T-helper 2 cell treated with Interferon-gamma antibody and Interleukin-4, amounts not matched to agents 100 ng/mL and 5 ng/mL, for 36 hours (primary cell): ENCODE measurements at regions not wholly inside any gene's neighbourhood (a gene's known extent, or its start where the extent isn't known, plus 50 kb on each side); places are given as distances from the start of the nearest gene placed in this dataset.
"Not testable (repeated sequence)": the region's sequence is repeated elsewhere in the genome, so short reads cannot be mapped to it uniquely, and the experiment has no call there.

Source experiments
- intact Hi-C: fragments of 100-400 bp; cut with micrococcal nuclease; formaldehyde crosslinking; loops from one replicate; pipeline ENCODE4 v1.15.1; 2023

DNA sequence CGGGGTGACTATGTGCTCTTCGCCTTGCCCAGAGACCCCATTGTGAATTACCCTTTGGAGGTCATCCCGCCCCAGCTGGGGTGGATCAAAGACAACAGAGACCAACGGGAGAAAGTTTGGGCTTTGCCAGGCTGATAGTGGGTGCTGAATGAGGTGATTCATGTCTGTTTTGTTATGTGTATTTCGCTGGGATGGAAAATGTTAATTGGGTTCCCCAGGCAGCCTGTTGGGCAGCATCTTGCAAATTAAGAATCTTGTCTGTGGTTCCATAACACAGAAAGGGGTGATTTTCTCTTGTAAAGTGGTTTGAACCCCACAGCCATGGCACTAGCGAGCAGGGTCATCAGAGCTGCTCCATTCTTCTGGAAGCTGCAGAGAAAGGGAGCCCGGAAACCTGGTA is 63.1 kb upstream of the UNC93A start:
- intact Hi-C loops: loop anchor here (10.0 kb wide), 1 partner anchor 47 kb away; no protein-coding TSS in a partner anchor

DNA sequence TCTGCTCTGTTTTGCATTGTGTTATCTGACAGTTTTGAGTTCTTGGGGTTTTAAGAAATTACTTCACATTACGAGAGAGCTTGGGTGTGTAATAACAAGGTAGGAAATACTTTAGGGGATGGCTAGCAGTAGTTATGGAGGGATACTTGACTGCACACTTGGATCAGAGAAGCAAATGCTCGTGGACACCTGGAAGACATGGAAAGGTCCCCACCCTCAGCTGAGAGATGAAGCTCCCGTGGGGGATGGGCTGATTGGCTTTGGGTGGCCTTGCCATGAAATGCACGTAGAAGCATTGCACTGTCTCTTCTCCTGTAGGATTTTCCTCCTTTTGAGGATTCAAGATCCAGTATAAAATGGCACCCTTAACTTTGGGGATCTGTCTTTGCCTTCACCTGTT is 61.5 kb upstream of the UNC93A start:
- intact Hi-C loops: loop anchor here (10.0 kb wide), 1 partner anchor 45 kb away; no protein-coding TSS in a partner anchor

DNA sequence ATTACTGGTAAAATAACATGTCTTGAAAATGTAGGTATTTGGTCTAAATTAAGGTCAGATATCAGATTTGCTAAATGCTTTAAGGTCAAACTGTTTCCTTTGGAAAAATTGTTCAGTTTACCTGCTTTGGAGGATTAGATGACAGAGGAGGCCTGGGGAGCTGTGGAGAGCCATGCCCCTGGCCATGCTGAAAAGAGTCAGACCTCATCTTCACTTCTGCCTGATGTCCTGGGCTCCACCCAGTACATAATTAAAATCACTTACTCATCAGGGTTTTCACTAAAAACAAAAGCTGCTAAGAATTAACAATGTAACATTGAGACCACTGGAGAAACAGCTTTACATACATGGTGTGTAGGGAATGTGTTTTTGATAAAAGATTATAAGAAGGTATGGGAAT is 60.8 kb upstream of the UNC93A start:
- intact Hi-C loops: no loop called here

DNA sequence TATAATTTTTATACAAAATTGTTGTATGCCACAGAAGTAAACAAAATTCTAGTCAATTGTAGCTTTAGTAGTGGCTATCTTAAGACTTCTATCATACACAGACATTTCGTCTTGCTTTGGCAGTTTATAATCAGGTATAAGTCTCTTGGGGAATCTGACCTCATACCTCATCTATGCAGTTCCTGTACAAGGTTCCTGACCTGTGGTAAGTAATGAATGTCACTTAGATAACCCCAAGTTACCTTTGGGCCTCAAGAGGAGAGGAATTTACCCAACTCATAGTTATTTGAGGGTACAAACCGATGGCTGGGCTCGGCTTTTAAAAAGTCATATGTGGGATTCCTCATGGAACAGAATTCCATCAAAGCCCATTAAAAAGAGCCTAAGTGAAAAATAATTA is 58.8 kb upstream of the UNC93A start:
- intact Hi-C loops: no loop called here

DNA sequence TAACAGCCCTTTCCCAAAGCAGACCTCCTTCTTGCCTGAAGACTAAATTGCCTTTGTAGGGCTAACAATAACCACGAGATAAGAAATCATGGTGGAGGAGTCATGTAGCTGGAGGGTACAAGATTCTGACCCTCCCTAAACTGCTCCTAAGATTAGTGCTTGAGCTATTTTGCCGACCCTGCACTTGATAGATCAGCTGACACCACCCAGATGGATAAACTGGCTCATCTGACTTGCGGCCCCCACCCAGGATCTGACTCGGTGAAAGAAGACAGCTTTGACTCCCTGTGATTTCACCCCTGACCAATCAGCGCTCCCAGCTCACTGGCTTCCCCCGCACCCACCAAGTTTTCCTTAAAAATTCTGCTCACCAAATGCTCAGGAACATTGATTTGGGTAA is 57.6 kb upstream of the UNC93A start:
- intact Hi-C loops: no loop called here

DNA sequence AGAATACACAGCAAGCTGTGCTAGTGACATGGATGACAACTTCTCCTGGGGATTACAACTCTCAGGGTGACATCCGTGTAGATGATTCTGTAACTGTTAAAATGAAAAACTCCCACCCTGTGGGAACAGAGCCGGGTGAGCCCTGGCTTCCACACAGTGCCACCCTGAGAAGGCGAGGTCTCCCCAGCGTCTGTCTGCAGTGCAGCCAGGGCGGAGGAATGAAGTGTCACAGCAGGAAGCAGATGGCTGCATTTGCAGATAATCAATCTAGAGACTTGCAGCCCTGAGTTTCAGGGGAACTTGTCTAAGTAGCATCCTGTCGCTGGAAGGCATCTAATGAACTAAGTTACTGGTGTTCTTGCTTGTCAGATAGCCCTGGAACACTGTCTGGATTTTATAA is 56.5 kb upstream of the UNC93A start:
- intact Hi-C loops: not testable (repeated sequence)

DNA sequence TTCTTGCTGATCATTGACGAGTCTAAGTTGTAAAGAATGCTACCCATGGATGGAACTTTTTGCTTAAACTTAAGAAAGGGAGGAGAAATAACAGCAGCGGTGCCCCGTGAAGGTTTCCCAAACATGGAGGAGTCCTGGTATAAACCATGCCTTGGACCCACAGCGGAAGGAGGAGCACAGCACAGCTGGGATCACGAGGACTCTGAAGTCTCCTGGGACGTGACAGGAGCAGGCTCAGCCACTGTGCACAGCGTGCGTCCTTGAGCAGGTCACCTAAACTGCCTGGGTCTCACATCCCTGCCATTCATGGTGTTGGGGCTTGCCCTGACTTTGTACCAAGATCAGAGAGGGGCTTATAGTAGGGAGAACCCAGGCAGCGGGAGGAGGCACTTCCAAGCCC is 56.1 kb upstream of the UNC93A start:
- intact Hi-C loops: no loop called here

DNA sequence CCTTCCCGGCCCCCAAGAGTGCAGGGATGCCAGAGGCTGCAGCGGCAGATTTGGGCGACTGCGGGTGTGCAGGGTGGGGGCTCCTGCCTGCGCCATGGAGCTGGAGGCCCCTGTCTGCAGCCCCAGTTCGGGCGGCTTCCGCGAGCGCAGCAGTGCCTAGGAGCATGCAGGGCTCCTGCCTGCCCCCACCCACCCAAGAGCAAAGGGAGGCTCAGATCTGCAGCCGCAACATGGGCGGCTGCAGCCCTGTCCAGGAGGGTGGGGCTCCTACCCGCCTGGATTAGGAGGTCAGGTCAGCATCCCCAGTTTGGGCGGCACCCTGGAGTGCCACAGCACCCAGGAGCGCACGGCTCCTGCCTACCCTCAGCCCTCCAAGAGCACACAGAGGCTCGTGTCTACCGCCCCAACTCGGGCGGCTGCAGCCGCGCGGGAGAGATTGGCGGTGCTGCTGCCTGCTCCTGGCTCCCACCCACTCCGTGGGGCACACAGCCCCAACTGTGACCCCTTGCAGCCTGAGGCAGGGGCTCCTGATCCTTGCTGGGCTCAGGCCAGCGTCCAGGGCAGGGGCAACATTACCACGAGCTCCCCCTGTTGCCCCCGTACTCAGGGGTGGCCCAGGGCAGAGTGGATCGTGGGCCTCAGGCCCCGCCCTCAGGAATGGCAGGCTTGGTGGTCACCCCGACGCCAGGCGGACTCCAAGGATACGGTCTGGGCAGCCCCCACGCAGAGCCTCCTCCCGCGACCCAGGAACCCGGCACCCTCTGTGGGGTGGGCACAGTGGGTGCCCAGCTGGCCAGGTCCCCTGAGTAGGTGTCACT is 55.5 kb upstream of the UNC93A start:
- intact Hi-C loops: no loop called here

DNA sequence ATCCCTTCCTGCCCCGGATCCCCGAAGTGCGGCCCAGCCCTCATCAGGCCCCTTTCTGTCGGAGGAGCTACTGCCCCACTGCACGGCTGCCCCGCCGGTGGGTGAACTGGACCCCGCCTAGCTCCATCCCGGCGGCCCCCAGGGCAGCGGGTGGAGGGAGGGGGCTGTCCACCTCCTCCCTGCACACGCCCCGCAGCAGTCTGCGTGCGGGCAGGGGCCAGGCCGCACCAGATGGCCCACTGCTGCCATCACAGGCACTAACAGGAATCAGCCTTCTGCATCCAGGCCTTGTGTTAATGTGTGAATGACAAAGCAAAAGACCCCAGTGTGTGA is 54.9 kb upstream of the UNC93A start:
- intact Hi-C loops: no loop called here

DNA sequence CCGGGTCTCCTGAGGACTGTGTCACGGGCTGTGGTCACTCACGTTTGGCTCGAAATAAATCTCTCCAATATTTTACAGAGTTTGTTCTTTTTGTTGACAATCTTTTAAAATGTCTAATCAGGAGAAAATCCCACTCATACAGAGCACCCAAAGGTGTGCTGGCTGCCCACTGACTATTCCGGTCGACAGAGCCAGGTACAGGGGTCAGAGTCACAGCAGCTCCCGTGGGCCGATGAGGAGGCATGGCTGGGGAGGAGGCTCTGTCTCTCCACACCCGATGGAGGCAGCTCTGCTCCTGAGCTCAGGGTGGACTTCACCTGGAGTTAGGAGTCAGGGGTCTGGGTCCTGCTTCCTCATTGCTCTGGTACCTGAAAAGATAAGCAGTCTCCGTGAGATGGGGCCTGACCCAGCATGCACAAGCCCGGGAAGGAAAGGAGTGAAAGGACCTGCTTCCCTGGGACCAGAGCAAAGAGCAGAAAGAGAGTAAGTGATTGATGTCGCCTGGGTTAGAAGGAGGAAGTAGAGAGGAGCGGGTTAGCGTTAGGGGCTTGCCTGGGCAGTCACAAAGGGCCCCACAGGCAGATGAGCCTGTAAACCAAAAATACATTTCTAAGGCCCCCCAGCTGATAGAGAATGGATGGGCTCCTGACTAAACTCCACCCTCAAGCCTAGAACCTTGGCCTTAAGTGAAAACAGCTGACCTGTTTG is 53.5 kb upstream of the UNC93A start:
- intact Hi-C loops: no loop called here

DNA sequence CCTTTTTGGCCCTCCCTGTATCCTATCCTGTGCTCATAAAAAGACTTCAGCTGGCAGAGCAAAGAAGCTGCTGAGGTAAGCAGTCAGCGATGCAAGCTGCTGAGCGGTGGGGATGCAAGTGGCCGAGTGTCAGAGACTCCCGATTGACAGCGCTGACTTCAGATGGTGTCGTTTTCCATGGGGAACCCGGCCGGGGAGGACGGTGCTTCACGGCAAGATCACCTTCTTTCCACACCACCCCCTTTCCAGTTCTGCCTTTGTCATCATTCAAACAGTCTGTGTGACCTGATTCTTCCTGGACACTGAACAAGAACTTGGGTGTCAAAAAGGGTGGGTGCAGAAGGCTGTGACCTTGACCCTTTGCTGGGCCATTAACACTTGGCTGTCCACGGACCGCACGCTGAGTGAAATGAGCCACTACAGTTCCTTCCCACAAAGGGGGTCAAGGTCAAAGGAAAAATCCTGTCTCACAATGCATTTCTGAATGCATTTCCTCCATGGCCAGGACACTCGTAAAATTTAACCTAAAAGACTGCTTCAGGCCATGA is 52.9 kb upstream of the UNC93A start:
- intact Hi-C loops: no loop called here

DNA sequence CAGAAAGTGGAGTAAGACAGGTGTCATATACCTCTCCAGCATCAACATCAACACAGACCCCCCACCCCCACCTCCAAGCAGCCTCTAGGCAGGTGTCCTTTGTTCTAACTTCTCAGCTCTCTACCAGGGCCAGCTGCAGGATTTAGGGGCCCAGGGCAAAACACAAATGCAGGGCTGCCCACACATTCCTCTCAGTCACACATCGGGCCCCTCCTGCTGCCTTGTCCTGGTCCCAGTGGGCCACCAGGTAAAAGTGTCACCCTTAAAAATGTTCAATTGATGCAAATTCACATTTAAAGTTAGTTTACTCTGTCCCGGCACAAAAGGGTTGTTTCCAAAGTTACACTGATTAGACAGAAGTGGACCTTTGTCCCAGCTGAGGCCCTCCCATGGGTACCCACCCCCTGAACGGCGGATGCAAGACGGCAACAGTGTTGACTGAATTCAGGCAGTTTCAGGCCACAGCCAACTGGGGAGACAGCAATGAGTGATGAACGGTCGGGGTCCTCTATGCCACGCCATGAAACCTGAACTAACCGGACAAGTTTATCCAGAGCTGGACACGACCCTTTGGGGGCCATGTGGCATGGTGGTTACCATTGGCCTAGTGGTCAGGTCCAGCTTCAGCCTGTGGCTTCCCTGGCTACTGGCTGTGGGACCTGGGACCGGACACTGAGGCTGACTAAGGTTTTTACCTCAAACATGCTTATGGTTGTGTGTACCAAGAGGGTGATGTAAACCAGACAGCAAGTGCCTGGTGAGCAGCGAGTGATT is 52.2 kb upstream of the UNC93A start:
- intact Hi-C loops: no loop called here

DNA sequence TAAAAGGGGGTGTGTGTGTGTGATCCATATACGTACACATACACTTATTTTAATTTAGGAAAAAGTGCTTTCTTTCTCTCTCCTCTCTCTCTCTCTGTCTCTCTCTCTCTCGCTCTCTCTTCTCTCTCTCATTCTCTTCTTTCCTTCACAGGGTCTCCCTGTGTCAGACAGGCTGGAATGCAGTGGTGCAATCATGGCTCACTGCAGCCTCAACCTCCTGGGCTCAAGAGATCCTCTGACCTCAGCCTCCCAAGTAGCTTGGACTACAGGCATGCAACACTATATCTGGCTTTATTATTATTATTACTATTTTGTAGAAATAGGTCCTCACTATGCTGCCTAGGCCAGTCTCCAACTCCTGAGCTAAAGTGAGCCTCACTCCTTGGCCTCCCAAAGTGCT is 51.6 kb upstream of the UNC93A start:
- intact Hi-C loops: not testable (repeated sequence)

DNA sequence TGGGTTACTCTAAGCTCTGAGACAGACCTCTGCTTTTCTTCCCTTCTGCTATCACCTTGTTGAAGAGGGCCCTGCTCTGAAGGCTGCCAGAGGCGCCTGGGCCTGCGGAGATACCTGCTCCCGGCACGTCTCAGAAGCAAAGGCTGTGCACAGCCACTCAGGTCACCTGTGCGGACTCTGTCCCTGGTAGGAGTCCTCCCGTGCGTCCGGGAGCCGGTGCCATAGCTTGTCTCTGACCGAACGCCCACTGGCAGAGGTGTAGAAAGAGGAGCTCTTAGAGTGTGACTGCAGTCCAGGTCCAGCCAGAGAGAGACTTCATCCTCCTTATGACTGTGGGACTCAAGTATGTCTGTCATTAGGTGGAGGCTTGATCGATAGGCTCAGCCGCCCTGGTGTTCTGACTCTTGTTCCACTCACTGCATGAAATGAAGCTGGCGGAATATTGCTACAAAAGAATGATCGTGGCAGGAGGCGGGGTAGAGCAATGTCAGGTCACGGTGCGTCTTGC is 51.0 kb upstream of the UNC93A start:
- intact Hi-C loops: no loop called here
